HepG2 (cell line): ENCODE measurements at regions not wholly inside any gene's neighbourhood (a gene's known extent, or its start where the extent isn't known, plus 50 kb on each side); places are given as distances from the start of the nearest gene placed in this dataset.

ENCODE experiments used
- ATAC-seq: fragments of 200-7000 bp; cut with Tn5 transposase; 3 replicates; pipeline ENCODE4 v1.9.1; 2020; ENCODE audit warnings: mild to moderate bottlenecking, moderate library complexity
- BruUV-seq: library from RNA; stranded (reverse); fragments of 400-500 nt; replicated peaks from 2 replicates; lab custom pipeline; 2021; lab: Mats Ljungman, UMichigan
- CTCF ChIA-PET: fragments of 300-600 bp; formaldehyde crosslinking; extraction: SDS; loops from one replicate; lab custom pipeline; 2021; ENCODE audit warnings: low total read pairs, inconsistent platforms, low intra/inter-chr PET ratio; lab: Yijun Ruan, JAX
- POLR2A ChIA-PET: fragments of 350-600 bp; sonication (Branson Sonifier 250); formaldehyde crosslinking; loops from one replicate; lab custom pipeline; 2020; ENCODE audit warnings: antibody characterized with exemption, inconsistent platforms; lab: Yijun Ruan, JAX
- DNase-seq: peaks from one replicate; pipeline ENCODE4 v3.0.0-alpha.2; 2015; ENCODE audit warnings: low spot score
- FAIRE-seq: peaks from 3 replicates; lab custom pipeline; 2011; peaks lifted over from hg19 to GRCh38; lab: Jason Lieb, UNC
- H2AFZ ChIP-seq: one replicate; pipeline ENCODE4 v1.6.1; 2011; ENCODE audit warnings: low read length, inconsistent platforms
- H3K27ac ChIP-seq: fragments of 300-600 bp; 3 replicates; pipeline ENCODE4 v1.8.0; 2011; ENCODE audit warnings: mixed run types, mild to moderate bottlenecking, mixed read lengths, low read length, inconsistent platforms; ENCODE audit not compliant: insufficient read depth; ENCODE audit errors: extremely low read length
- H3K27me3 ChIP-seq, 2 experiments: fragments of 200-600 bp in 1 of 2; 2 replicates in 1 of 2; 3 replicates in 1 of 2; pipeline versions ENCODE4 v1.6.0 to v1.8.0; 2011; ENCODE audit warnings: low read length in 2 of 2, mild to moderate bottlenecking in 2 of 2, moderate library complexity in 2 of 2, inconsistent platforms in 1 of 2; ENCODE audit not compliant: insufficient read depth in 2 of 2, control insufficient read depth in 1 of 2
- H3K36me3 ChIP-seq, 2 experiments: fragments of 200-600 bp in 1 of 2; replicated peaks in 1 of 2; 2 replicates in 1 of 2; 3 replicates in 1 of 2; pipeline versions ENCODE4 v1.5.1 to v1.8.0; 2011; ENCODE audit warnings: low read length in 2 of 2, inconsistent platforms in 1 of 2; ENCODE audit not compliant: insufficient read depth in 2 of 2, control insufficient read depth in 1 of 2
- H3K4me1 ChIP-seq: 2 replicates; pipeline ENCODE4 v1.5.1; 2012; ENCODE audit warnings: low read length, inconsistent platforms; ENCODE audit not compliant: insufficient read depth
- H3K4me2 ChIP-seq: 2 replicates; pipeline ENCODE4 v1.6.0; 2011; ENCODE audit warnings: low read depth, low read length, inconsistent platforms
- H3K4me3 ChIP-seq, 3 experiments: fragments of 200-600 bp in 1 of 3; sonication (generic), shearing (Covaris generic) in 1 of 3; replicated peaks in 1 of 3; 2 replicates each; pipeline ENCODE4 v1.5.1; 2011 to 2016; ENCODE audit warnings: low read length in 3 of 3, inconsistent platforms in 2 of 3, low read depth in 2 of 3, mild to moderate bottlenecking in 2 of 3, control low read depth in 1 of 3, mixed read lengths in 1 of 3; ENCODE audit not compliant: insufficient read depth in 1 of 3
- H3K79me2 ChIP-seq: one replicate; pipeline ENCODE4 v1.6.1; 2011; ENCODE audit warnings: low read length, inconsistent platforms; ENCODE audit not compliant: insufficient read depth
- H3K9ac ChIP-seq: 2 replicates; pipeline ENCODE4 v1.6.0; 2011; ENCODE audit warnings: mild to moderate bottlenecking, low read depth, low read length, inconsistent platforms; ENCODE audit not compliant: insufficient read depth
- H3K9me3 ChIP-seq: 2 replicates; pipeline ENCODE4 v1.5.1; 2012; ENCODE audit warnings: mild to moderate bottlenecking, low read length
- H4K20me1 ChIP-seq: 2 replicates; pipeline ENCODE4 v1.6.0; 2011; ENCODE audit warnings: inconsistent platforms, mild to moderate bottlenecking, low read length, moderate library complexity; ENCODE audit not compliant: insufficient read depth
- GTF3A ChIP-seq: sonication (generic); formaldehyde crosslinking; conservative IDR thresholded peaks from 2 replicates; pipeline ENCODE4 v1.4.0; 2020; ENCODE audit warnings: mild to moderate bottlenecking, missing genetic modification reagents
- KDM5B ChIP-seq: sonication (generic); formaldehyde crosslinking; IDR thresholded peaks from 2 replicates; pipeline ENCODE4 v1.4.0; 2020; ENCODE audit warnings: missing genetic modification reagents, mild to moderate bottlenecking, borderline replicate concordance
- KLF12 ChIP-seq: sonication (generic); formaldehyde crosslinking; IDR thresholded peaks from 2 replicates; pipeline ENCODE4 v1.4.0; 2020; ENCODE audit warnings: missing genetic modification reagents, borderline replicate concordance
- NFRKB ChIP-seq: fragments of 450-650 bp; IDR thresholded peaks from 2 replicates; pipeline ENCODE4 v1.6.1; 2017
- NR2F2 ChIP-seq: IDR thresholded peaks from 2 replicates; pipeline ENCODE4 v1.6.1; 2012; ENCODE audit warnings: low read depth, inconsistent platforms, borderline replicate concordance
- PLSCR1 ChIP-seq: sonication (generic); formaldehyde crosslinking; IDR thresholded peaks from 2 replicates; pipeline ENCODE4 v1.5.0; 2020; ENCODE audit warnings: missing genetic modification reagents, mild to moderate bottlenecking, borderline replicate concordance
- RBM22 ChIP-seq: fragments of 200-400 bp; formaldehyde crosslinking; optimal IDR thresholded peaks from 2 replicates; pipeline ENCODE3; 2017; ENCODE audit warnings: mild to moderate bottlenecking, low read length, moderate library complexity
- SMAD1 ChIP-seq: sonication (generic); formaldehyde crosslinking; IDR thresholded peaks from 2 replicates; pipeline ENCODE4 v1.4.0; 2020; ENCODE audit warnings: missing genetic modification reagents, low read depth, mild to moderate bottlenecking, borderline replicate concordance
- SNAI1 ChIP-seq: sonication (generic); formaldehyde crosslinking; IDR thresholded peaks from 2 replicates; pipeline ENCODE4 v1.5.0; 2020; ENCODE audit warnings: mild to moderate bottlenecking, missing genetic modification reagents, borderline replicate concordance
- SP5 ChIP-seq: IDR thresholded peaks from 2 replicates; pipeline ENCODE4 v1.6.1; 2016; ENCODE audit warnings: low read depth, borderline replicate concordance
- TCF7L2 ChIP-seq: IDR thresholded peaks from 2 replicates; pipeline ENCODE4 v1.6.1; 2011; ENCODE audit warnings: mild to moderate bottlenecking, low read depth, low read length, moderate library complexity
- ZNF33B ChIP-seq: sonication (generic); formaldehyde crosslinking; IDR thresholded peaks from 2 replicates; pipeline ENCODE4 v1.5.1; 2020; ENCODE audit warnings: mild to moderate bottlenecking, missing genetic modification reagents
- ZNF75D ChIP-seq: sonication (generic); formaldehyde crosslinking; IDR thresholded peaks from 2 replicates; pipeline ENCODE4 v1.8.1; 2023; ENCODE audit warnings: missing genetic modification reagents, mild to moderate bottlenecking, borderline replicate concordance
- ZNF841 ChIP-seq: sonication (generic); formaldehyde crosslinking; IDR thresholded peaks from 2 replicates; pipeline ENCODE4 v1.8.1; 2023; ENCODE audit warnings: missing genetic modification reagents, borderline replicate concordance
- WGBS: methylation state at CpG from one replicate; pipeline ENCODE4 v1.1.6; 2017; ENCODE audit warnings: low lambda C conversion rate; 5-methylcytosine and 5-hydroxymethylcytosine counted together
- in situ Hi-C: cut with HindIII; loops from 2 replicates; pipeline ENCODE4 v1.10.0; 2017; ENCODE audit warnings: low pct_unique_long_range_greater_than_20kb; ENCODE audit not compliant: extremely low pct_ligation_motif_present
- intact Hi-C: fragments of 100-400 bp; cut with micrococcal nuclease; formaldehyde crosslinking; loops from one replicate; pipeline ENCODE4 v1.10.0; 2022; ENCODE audit not compliant: unreplicated experiment
- TF ChIP-seq, protein P1 (sequence below): sonication (generic); formaldehyde crosslinking; IDR thresholded peaks from 2 replicates; pipeline ENCODE4 v1.5.1; 2020; ENCODE audit warnings: mild to moderate bottlenecking, moderate library complexity, missing genetic modification reagents
- TF ChIP-seq, protein P2 (sequence below): sonication (generic); formaldehyde crosslinking; IDR thresholded peaks from 2 replicates; pipeline ENCODE4 v1.4.0; 2020; ENCODE audit warnings: missing genetic modification reagents

DNA sequence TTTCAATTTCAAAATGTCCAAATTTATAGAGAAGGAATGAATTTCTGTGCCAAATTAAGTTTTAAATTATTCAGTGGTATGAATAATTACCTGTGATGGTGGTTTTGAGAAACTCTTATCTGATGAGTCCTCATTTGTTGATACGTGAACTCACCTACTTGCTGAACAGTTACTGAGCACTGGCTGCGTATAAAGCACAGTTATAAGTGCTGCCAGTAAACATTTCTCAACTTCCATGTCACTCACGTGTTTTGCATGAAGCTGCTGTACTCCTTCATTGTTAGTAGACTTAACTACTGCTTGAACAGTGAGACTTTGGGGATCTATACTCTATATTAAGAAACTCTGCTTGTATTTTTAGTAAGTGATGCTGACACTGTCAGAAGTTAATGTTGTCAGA lies 269.1 kb upstream of the FZD8 start:
- H3K27ac ChIP-seq, result no peak overlapping the region
- intact Hi-C loops, result no loop called here
- 21% methylated on average over 3 of the region's 3 CpGs for WGBS
- no peak for TF ChIP-seq ZNF75D (CRISPR knock-in tag)
- TF ChIP-seq ZNF841 (CRISPR knock-in tag), result no peak
- TF ChIP-seq, protein P1, sequence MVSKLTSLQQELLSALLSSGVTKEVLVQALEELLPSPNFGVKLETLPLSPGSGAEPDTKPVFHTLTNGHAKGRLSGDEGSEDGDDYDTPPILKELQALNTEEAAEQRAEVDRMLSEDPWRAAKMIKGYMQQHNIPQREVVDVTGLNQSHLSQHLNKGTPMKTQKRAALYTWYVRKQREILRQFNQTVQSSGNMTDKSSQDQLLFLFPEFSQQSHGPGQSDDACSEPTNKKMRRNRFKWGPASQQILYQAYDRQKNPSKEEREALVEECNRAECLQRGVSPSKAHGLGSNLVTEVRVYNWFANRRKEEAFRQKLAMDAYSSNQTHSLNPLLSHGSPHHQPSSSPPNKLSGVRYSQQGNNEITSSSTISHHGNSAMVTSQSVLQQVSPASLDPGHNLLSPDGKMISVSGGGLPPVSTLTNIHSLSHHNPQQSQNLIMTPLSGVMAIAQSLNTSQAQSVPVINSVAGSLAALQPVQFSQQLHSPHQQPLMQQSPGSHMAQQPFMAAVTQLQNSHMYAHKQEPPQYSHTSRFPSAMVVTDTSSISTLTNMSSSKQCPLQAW (CRISPR knock-in tag), result no peak
- TF ChIP-seq PLSCR1 (CRISPR knock-in tag), result no peak
- TF ChIP-seq, protein P2, sequence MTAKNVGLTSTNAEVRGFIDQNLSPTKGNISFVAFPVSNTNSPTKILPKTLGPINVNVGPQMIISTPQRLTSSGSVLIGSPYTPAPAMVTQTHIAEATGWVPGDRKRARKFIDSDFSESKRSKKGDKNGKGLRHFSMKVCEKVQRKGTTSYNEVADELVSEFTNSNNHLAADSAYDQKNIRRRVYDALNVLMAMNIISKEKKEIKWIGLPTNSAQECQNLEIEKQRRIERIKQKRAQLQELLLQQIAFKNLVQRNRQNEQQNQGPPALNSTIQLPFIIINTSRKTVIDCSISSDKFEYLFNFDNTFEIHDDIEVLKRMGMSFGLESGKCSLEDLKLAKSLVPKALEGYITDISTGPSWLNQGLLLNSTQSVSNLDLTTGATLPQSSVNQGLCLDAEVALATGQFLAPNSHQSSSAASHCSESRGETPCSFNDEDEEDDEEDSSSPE (CRISPR knock-in tag), result no peak
- TF ChIP-seq NR2F2, result no peak
- no peak for TF ChIP-seq RBM22
- no peak for TF ChIP-seq TCF7L2
- no peak for TF ChIP-seq SMAD1 (CRISPR knock-in tag)
- TF ChIP-seq GTF3A (CRISPR knock-in tag), result no peak
- TF ChIP-seq KDM5B (CRISPR knock-in tag), result no peak
- TF ChIP-seq SP5, result no peak
- no peak for TF ChIP-seq SNAI1 (CRISPR knock-in tag)
- no peak for TF ChIP-seq ZNF33B (CRISPR knock-in tag)
- TF ChIP-seq KLF12 (CRISPR knock-in tag), result no peak
- TF ChIP-seq NFRKB, result no peak
- TF ChIP-seq, all 625 proteins: peak for 0
- Histone ChIP-seq H3K4me1 (no peaks in the 10 kb centered on the region), H3K79me2 (no peaks in the 10 kb centered on the region), H3K27me3 (no peaks in the 10 kb centered on the region), H2AFZ (no peak overlapping the region), H3K9me3 (no peaks in the 10 kb centered on the region), H3K4me2 (no peak overlapping the region), H3K9ac (no peak overlapping the region), H3K36me3 (no peaks in the 10 kb centered on the region), H3K4me3 (no peak overlapping the region), H4K20me1 (no peaks in the 10 kb centered on the region)
- ChIA-PET POLR2A (no interaction called here), CTCF (no interaction called here)
- no TSS peak for BruUV-seq
- FAIRE-seq, result no peak
- no peak for ATAC-seq
- in situ Hi-C loops, result no loop called here
- no peak for DNase-seq
